Choroid plexus epithelial cell (primary cell): ENCODE measurements at regions not wholly inside any gene's neighbourhood (a gene's known extent, or its start where the extent isn't known, plus 50 kb on each side); places are given as distances from the start of the nearest gene placed in this dataset.

Experiments used
- DNase-seq: peaks from one replicate; pipeline ENCODE4 v3.0.0-alpha.2; 2010; ENCODE audit warnings: low read depth
- H3K4me3 ChIP-seq: 2 replicates; pipeline ENCODE4 v1.5.1; 2011; ENCODE audit warnings: low read depth, mild to moderate bottlenecking, control low read depth, low read length, moderate library complexity
- TF ChIP-seq, protein P1 (sequence below): conservative IDR thresholded peaks from 2 replicates; pipeline ENCODE4 v1.5.1; 2011; ENCODE audit warnings: low read depth, mild to moderate bottlenecking, control low read depth, inconsistent platforms, low read length, moderate library complexity

DNA sequence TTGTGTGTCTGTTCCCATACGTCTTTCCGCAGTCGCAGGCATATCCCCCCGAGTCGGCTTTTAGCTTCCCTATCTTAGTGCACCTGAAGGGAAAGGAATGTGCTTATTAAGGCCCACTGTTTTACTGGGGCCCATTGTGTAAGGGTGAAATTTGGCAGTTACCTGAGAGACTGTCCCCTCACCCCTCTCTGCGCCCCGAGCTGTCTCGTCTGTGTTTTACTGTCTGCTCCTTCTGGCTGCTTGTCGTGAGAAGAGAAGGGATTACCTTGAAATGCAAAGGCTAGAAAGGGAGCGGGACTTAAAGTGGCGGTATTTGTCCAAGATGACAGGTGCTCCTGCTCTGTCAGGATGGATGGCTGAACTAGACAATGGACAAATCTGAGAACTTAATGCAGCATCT is 233.0 kb upstream of the POU1F1 start:
- TF ChIP-seq, protein P1, sequence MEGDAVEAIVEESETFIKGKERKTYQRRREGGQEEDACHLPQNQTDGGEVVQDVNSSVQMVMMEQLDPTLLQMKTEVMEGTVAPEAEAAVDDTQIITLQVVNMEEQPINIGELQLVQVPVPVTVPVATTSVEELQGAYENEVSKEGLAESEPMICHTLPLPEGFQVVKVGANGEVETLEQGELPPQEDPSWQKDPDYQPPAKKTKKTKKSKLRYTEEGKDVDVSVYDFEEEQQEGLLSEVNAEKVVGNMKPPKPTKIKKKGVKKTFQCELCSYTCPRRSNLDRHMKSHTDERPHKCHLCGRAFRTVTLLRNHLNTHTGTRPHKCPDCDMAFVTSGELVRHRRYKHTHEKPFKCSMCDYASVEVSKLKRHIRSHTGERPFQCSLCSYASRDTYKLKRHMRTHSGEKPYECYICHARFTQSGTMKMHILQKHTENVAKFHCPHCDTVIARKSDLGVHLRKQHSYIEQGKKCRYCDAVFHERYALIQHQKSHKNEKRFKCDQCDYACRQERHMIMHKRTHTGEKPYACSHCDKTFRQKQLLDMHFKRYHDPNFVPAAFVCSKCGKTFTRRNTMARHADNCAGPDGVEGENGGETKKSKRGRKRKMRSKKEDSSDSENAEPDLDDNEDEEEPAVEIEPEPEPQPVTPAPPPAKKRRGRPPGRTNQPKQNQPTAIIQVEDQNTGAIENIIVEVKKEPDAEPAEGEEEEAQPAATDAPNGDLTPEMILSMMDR: no peak
- no peak for DNase-seq
- H3K4me3 ChIP-seq: no peak overlapping the region

DNA sequence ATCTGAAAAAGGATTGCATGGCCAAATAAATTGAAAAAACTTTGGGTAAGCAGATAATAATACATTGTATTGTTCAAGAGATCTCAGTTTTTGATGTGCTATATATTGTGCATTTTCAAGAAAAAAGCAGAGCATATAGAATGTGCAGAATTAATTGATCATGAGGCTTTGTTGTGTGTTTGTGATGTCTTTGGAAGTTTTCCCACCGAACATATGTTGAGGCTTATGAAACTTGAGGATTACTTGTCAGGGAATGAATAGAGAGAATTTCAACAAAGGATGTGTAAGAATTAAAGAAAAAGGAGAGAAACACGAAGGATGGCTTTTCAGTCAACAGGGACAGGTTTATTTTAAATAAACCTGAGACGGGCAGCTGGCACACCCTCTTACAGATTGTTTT is 232.5 kb upstream of the POU1F1 start:
- DNase-seq: no peak
- TF ChIP-seq, protein P1: no peak
- H3K4me3 ChIP-seq: no peak overlapping the region

DNA sequence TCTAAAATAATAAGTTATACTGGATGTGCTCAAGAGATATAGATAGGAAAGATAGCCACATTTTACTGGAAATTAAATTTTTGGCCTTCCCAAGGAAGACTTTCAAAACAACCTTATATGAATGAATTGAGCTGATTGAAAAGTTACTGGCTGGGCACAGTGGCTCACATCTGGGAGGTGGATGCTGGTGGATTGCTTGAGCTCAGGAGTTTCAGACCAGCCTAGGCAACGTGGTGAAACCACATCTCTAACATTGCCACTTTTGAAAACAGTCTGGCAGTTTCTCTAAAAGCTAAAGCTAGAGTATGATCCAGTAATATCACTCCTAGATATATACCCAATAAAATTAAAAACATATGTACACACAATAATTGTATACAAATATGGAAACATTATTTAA is 231.4 kb upstream of the POU1F1 start:
- TF ChIP-seq, protein P1: no peak
- H3K4me3 ChIP-seq: no peak overlapping the region
- no peak for DNase-seq

DNA sequence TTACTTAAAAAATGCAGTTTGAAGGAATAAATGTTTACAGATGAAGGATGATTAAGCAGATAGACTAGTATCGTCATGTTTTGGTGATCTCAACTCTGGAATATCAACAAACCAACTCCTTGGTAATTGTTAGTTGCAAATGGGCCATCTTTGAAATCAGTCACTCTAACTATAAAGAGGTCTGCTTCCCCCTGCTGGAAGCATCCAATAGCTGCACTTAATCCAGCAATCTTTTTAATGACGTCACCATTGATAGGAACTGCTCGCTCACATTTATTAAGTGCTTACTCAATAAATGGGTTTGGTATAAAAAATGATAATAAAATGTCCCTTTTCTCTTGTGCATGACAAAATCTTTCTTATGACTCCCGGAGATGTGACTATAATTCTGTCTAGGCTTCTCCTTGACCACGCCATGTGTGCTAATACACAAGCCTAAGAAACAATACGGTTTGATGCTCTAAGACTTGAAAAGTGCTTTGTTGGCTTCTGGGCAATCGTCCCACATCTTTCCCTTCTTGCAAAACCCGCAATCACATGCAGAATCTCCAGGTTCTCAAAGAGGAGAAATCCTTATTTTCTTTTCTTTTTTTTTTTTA is 227.6 kb upstream of the POU1F1 start:
- H3K4me3 ChIP-seq: no peak overlapping the region
- TF ChIP-seq, protein P1: peak; percentile 86
- DNase-seq: peak; percentile 87

DNA sequence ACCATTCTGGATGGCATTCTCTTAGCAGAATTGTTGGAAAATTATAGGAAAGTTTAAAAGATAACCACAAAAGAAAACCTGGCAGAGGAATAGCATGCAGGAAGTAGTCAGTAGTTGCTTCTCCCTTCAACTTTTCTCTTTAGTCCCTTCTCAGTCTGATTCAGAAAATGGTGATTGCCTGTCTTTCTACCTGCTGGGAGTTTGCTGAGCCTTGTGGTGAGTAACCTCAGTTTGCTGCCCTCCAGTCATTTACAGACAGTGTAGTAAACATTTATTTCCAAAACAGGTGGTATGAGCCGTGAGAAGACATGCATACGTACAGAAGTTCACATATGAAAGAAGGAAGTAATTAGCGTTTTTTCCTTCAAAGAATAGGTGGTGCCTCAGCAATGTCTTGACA is 224.7 kb upstream of the POU1F1 start:
- TF ChIP-seq, protein P1: no peak
- H3K4me3 ChIP-seq: no peak overlapping the region
- DNase-seq: no peak

DNA sequence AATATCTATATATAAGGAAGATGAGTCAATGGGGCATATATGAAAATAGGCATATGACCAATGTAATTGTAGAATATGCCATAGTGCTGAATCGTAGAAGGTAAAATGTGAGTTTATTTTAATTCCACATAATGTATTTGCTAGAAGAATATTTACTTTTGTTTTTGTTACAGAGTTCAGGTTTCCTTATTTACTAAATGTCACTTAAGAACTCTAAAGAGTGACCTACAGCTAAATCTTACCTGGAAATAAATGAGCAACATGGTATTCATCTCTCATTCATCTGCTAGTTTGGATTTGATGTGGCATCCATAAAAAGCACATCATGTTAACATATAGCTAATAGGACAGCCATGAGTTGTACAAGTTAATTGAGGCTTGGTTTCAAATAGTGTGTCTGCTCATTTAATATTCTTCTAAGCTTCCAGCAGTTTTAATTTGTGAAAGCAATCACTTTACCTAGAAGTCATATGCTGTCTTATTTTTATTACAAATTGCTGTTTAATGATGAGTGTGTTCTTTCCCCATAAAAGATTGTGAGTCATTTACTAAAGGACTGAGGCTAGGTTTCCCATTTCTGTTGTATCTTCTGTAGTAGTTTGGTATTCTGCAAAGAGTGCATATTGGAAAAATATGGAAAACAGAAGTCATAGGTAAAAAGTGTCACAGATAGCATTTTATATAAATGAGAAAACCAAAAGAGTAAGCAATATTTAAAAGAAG is 222.1 kb upstream of the POU1F1 start:
- TF ChIP-seq, protein P1: no peak
- H3K4me3 ChIP-seq: no peak overlapping the region

DNA sequence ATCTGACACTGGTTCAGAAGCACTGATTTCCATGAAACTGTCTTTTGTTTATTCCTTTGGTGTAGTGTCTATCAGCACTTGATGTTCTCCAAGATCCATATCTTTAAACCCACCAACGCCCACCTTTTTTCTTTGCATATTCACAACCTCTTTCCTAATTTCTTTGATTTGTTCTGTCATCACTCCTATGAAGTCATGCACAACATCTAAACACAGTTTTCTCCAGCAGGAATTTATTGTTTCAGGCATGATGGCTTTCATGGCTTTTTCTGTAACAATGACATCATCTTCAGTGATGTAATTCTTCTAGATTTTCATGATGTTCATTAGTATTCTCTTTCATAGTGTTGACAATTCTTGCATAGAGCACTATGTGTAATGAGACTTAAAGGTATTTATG is 219.6 kb upstream of the POU1F1 start:
- H3K4me3 ChIP-seq: no peak overlapping the region
- TF ChIP-seq, protein P1: no peak
- no peak for DNase-seq

More for the DNA sequence above, 222.1 kb upstream of the POU1F1 start:
- DNase-seq: no peak
